A673 (cell line): ENCODE measurements at regions not wholly inside any gene's neighbourhood (a gene's known extent, or its start where the extent isn't known, plus 50 kb on each side); places are given as distances from the start of the nearest gene placed in this dataset.

Experiments
- BruUV-seq: library from RNA; stranded (reverse); fragments of 400-500 nt; replicated peaks from 2 replicates; lab custom pipeline; 2021; lab: Mats Ljungman, UMichigan
- CTCF ChIA-PET: fragments of 300-600 bp; sonication (Branson Sonifier 250); formaldehyde crosslinking; loops from one replicate; lab custom pipeline; 2022; ENCODE audit warnings: antibody characterized with exemption; lab: Charles Lee
- POLR2A ChIA-PET: fragments of 300-600 bp; sonication (Branson Sonifier 250); formaldehyde crosslinking; loops from one replicate; lab custom pipeline; 2022; ENCODE audit warnings: antibody characterized with exemption; ENCODE audit not compliant: low non-redundant PET; lab: Charles Lee
- DNase-seq: peaks from one replicate; pipeline ENCODE4 v3.0.0-alpha.2; 2015; ENCODE audit warnings: low spot score
- H3K27ac ChIP-seq: fragments of 200-600 bp; sonication (generic); 2 replicates; pipeline ENCODE4 v1.5.1; 2016; ENCODE audit warnings: mixed run types, low read depth, mild to moderate bottlenecking, mixed read lengths, antibody characterized with exemption, low read length; ENCODE audit not compliant: poor library complexity, severe bottlenecking
- H3K27me3 ChIP-seq: fragments of 200-600 bp; sonication (generic); replicated peaks from 2 replicates; pipeline ENCODE4 v1.6.1; 2017; ENCODE audit warnings: mixed run types, low read depth, mild to moderate bottlenecking, mixed read lengths, antibody characterized with exemption, low read length; ENCODE audit not compliant: insufficient read depth, poor library complexity
- H3K36me3 ChIP-seq: fragments of 200-600 bp; sonication (generic); 2 replicates; pipeline ENCODE4 v1.6.1; 2016; ENCODE audit warnings: mixed run types, mild to moderate bottlenecking, mixed read lengths, antibody characterized with exemption, low read length; ENCODE audit not compliant: insufficient read depth, poor library complexity, severe bottlenecking
- H3K4me1 ChIP-seq: fragments of 200-600 bp; sonication (generic); 2 replicates; pipeline ENCODE4 v1.6.1; 2017; ENCODE audit warnings: mixed run types, mild to moderate bottlenecking, mixed read lengths, antibody characterized with exemption, low read length; ENCODE audit not compliant: insufficient read depth, poor library complexity, severe bottlenecking
- H3K4me3 ChIP-seq: fragments of 200-600 bp; sonication (generic); 2 replicates; pipeline ENCODE4 v1.5.1; 2016; ENCODE audit warnings: low read depth, mixed run types, mild to moderate bottlenecking, mixed read lengths, low read length; ENCODE audit not compliant: poor library complexity, severe bottlenecking
- H3K9me3 ChIP-seq: fragments of 200-600 bp; sonication (generic); 2 replicates; pipeline ENCODE4 v1.6.1; 2016; ENCODE audit warnings: mixed run types, low read depth, mild to moderate bottlenecking, mixed read lengths, antibody characterized with exemption, low read length; ENCODE audit not compliant: poor library complexity, severe bottlenecking
- CTCF ChIP-seq: fragments of 300-800, 200-600 bp; sonication (generic); conservative IDR thresholded peaks from 2 replicates; pipeline ENCODE4 v1.5.1; 2017; ENCODE audit warnings: low read depth, mild to moderate bottlenecking, antibody characterized with exemption, low read length, moderate library complexity, mixed read lengths
- EZH2 ChIP-seq: fragments of 200-600 bp; sonication (generic); IDR thresholded peaks from 2 replicates; pipeline ENCODE4 v1.6.1; 2017; ENCODE audit warnings: borderline replicate concordance, low read depth, mild to moderate bottlenecking, mixed read lengths, antibody characterized with exemption, low read length; ENCODE audit not compliant: poor library complexity, severe bottlenecking
- intact Hi-C: fragments of 100-400 bp; cut with micrococcal nuclease; formaldehyde crosslinking; loops from one replicate; pipeline ENCODE4 v1.10.0; 2022; ENCODE audit not compliant: unreplicated experiment

- H3K27me3 ChIP-seq: peaks cover 6% of the 10 kb centered on the region
- TF ChIP-seq CTCF (no peak), EZH2 (no peak)
- no peaks in the 10 kb centered on the region for H3K4me1 ChIP-seq
- no peak for DNase-seq
- no peaks in the 10 kb centered on the region for H3K9me3 ChIP-seq
- no peak overlapping the region for H3K4me3 ChIP-seq
- H3K27ac ChIP-seq: no peak overlapping the region
- POLR2A ChIA-PET: no interaction called here
- BruUV-seq: no TSS peak
- intact Hi-C loops: no loop called here
- no peaks in the 10 kb centered on the region for H3K36me3 ChIP-seq
- CTCF ChIA-PET: no interaction called here
Measured at GRCh38 chr7:112540839-112541577, 60.2 kb downstream of the LSMEM1 start.

DNA sequence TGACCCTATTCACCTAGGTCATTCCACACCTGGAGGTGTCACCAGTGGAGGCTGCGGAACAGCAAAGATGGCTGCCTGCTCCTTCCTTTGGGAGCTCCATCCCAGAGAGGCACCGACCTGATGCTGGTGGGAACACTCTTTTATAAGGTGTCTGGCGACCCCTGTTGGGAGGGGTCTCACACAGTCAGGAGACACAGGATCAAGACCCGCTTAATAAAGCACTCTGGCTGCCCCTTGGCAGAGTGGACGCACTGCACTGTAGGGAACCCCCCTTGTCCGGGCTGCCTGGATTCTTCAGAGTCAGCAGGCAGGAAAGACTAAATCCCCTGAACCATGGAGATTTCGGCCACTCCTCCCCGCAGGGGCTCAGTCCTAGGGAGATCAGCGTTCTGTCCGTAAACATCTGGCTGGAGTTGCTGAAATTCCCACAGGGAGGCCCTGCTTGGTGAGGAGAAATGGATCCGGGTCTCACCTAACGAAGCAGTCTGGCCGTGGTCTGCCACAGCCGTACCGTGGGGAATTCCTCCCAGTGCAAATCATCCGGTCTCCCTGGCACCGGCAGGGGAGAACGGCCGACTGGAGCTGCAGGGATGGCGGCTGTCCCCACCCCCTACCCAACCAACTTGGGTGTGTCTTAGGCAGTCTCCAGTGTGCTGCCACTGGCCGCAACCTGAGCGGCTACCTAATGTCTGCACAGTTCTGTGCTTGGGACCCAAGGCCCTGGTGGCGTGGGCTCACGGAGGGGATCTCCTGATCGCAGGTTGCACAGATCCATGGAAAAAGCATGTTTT lies 66.1 kb downstream of the LSMEM1 start:
- ChIA-PET POLR2A (no interaction called here), CTCF (no interaction called here)
- DNase-seq: peak; percentile 38
- TF ChIP-seq CTCF: peak; percentile 41
- no peak for TF ChIP-seq EZH2
- Histone ChIP-seq H3K9me3 (no peaks in the 10 kb centered on the region), H3K27ac (no peak overlapping the region), H3K4me3 (no peak overlapping the region), H3K27me3 (peaks cover 14% of the 10 kb centered on the region), H3K36me3 (no peaks in the 10 kb centered on the region), H3K4me1 (no peaks in the 10 kb centered on the region)
- intact Hi-C loops: no loop called here
- no TSS peak for BruUV-seq

- CTCF ChIA-PET: no interaction called here
- intact Hi-C loops: no loop called here
- no TSS peak for BruUV-seq
Measured at GRCh38 chr7:112547916-112548315, 67.1 kb downstream of the LSMEM1 start.

More at GRCh38 chr7:112547916-112548315, 67.1 kb downstream of the LSMEM1 start:
- DNase-seq: no peak
- TF ChIP-seq CTCF (no peak), EZH2 (no peak)
- peaks cover 14% of the 10 kb centered on the region for H3K27me3 ChIP-seq
- H3K4me1 ChIP-seq: no peaks in the 10 kb centered on the region
- H3K4me3 ChIP-seq: no peak overlapping the region
- H3K27ac ChIP-seq: no peak overlapping the region
- no peaks in the 10 kb centered on the region for H3K9me3 ChIP-seq
- POLR2A ChIA-PET: no interaction called here
- H3K36me3 ChIP-seq: no peaks in the 10 kb centered on the region
